ENCODE measurements at regions not wholly inside any gene's neighbourhood (a gene's known extent, or its start where the extent isn't known, plus 50 kb on each side); places are given as distances from the start of the nearest gene placed in this dataset.

DNA sequence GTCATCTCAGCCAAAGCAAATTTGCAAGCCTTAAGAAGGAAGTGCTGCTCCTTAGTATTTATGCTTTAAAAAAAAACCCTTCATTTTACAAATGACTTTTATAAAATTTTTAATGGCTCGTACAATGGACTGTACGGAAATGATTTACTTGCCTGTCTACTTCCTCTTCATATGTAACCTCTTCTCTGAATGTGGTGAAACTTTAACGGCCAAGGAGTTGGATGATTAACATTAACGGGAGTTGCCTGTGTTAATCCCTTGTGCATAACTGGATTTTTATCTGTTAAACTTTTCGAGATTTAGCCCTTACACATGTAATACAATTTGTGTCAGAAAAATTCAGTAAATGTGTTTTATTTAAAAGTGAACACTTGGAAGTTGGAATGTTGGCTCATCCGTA is 429.4 kb downstream of the TBC1D4 start:
- TF ChIP-seq EP300 (IDR thresholded peaks at IDR 0.05) = no peak
- no peak for TF ChIP-seq CTCF (IDR thresholded peaks at IDR 0.05)
- no peak for TF ChIP-seq POLR2AphosphoS5 (IDR thresholded peaks at IDR 0.05)
